ENCODE measurements at regions not wholly inside any gene's neighbourhood (a gene's known extent, or its start where the extent isn't known, plus 50 kb on each side); places are given as distances from the start of the nearest gene placed in this dataset.
"Not testable (repeated sequence)": the region's sequence is repeated elsewhere in the genome, so short reads cannot be mapped to it uniquely, and the experiment has no call there.

DNA sequence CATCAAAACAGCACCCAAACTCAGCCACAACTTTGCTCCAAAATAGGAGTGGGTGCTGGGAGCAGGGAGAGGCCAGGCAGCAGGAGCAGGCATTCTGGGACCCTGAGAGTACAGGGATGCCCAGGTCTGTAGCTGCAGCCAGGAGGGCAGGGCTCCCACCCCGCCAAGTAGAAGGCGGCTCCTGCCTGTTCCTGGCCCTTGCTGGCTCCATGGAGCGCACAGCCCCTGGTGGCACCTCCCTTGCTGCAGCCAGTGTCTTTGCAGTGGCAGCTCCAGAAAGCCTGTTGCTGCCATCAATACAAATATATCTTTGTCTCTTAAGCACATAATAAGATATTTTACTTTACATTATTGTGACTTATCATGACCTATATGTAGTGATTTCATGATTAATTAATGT, 1096.5 kb downstream of the FSCB start:
- 62 to 95% methylated on average over 3 of the region's 3 CpGs for WGBS, 2 donors
- TF ChIP-seq POLR2A (IDR thresholded peaks at IDR 0.05), result no peak
- TF ChIP-seq, protein P1, sequence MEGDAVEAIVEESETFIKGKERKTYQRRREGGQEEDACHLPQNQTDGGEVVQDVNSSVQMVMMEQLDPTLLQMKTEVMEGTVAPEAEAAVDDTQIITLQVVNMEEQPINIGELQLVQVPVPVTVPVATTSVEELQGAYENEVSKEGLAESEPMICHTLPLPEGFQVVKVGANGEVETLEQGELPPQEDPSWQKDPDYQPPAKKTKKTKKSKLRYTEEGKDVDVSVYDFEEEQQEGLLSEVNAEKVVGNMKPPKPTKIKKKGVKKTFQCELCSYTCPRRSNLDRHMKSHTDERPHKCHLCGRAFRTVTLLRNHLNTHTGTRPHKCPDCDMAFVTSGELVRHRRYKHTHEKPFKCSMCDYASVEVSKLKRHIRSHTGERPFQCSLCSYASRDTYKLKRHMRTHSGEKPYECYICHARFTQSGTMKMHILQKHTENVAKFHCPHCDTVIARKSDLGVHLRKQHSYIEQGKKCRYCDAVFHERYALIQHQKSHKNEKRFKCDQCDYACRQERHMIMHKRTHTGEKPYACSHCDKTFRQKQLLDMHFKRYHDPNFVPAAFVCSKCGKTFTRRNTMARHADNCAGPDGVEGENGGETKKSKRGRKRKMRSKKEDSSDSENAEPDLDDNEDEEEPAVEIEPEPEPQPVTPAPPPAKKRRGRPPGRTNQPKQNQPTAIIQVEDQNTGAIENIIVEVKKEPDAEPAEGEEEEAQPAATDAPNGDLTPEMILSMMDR (IDR thresholded peaks at IDR 0.05), result no peak
- no peak overlapping the region for H3K4me3 ChIP-seq (ENCODE audit: low read depth, poor library complexity, severe bottlenecking)
- intact Hi-C loops (cut with DNase I; ENCODE audit: low total_unique reads), result no loop called here
- DNase-seq (ENCODE audit: low spot score in 2 of 2), result no peak

DNA sequence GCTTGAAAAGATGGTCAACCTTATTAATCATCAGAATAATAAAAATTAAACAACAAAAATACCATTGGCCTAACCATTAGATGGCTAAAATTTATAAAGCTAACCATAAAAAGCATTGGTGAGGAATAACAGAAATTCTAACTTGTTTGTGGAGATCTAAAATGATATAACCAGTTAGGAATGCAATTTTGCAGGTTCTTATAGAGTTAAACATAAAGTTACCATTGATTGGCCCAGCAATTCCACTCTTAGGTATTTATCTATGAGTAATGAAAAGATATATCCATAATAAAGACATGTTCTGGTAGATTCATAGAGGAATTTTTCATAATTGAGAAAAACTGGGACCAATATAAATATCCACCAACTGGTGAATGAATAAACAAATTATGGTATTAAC, 1098.6 kb downstream of the FSCB start:
- intact Hi-C loops (cut with DNase I; ENCODE audit: low total_unique reads), result no loop called here
- no peak for TF ChIP-seq POLR2A (IDR thresholded peaks at IDR 0.05)
- TF ChIP-seq, protein P1 (IDR thresholded peaks at IDR 0.05), result no peak
- no peak for DNase-seq (ENCODE audit: low spot score in 2 of 2)
- no peak overlapping the region for H3K4me3 ChIP-seq (ENCODE audit: low read depth, poor library complexity, severe bottlenecking)

DNA sequence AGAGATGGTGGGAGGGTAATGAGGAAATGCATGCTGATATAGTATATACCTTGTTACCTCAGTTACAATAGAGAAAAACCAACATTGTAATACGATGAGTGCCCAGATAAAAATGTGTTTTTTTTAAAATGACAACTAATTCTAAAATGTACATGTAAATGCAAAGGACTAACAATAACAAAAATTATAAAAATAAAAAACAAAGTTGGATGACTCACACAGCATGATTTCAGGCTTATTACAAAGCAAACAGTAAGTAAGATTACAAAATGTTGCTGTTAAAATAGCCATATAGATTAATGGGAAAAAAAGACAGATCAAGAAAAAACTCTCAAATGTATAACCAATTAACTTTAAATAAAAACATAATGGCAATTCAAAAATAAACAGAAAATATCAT, 1099.4 kb downstream of the FSCB start:
- no peak overlapping the region for H3K4me3 ChIP-seq (ENCODE audit: low read depth, poor library complexity, severe bottlenecking)

DNA sequence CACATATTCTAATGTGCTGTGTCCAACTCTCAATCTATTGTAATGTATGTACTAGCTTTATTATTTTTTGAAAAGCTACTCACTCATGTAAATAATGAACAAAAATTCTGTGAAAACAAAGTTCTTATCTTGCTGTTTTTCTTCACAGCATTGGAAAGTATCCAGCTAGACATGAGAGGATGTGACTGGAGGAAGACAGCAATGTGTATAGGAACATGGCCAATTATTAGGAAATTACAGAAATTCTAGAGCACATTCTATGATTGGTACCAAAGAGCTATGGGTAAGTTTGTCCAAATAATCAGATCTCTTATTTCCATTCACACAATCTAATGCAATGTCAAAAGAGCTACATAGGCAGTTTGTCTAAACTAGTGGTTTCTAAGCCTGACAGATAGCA, 1100.2 kb downstream of the FSCB start:
- TF ChIP-seq, protein P1 (IDR thresholded peaks at IDR 0.05), result no peak
- DNase-seq (ENCODE audit: low spot score in 2 of 2), result no peak
- intact Hi-C loops (cut with DNase I; ENCODE audit: low total_unique reads), result no loop called here
- no peak overlapping the region for H3K4me3 ChIP-seq (ENCODE audit: low read depth, poor library complexity, severe bottlenecking)

More for the DNA sequence above, 1099.4 kb downstream of the FSCB start:
- intact Hi-C loops (cut with DNase I; ENCODE audit: low total_unique reads), result no loop called here
- no peak for DNase-seq (ENCODE audit: low spot score in 2 of 2)
- WGBS, 2 donors, result 81 to 88% methylated on average over 1 of the region's 1 CpG
- TF ChIP-seq, protein P1 (IDR thresholded peaks at IDR 0.05), result no peak
- TF ChIP-seq POLR2A (IDR thresholded peaks at IDR 0.05), result no peak

DNA sequence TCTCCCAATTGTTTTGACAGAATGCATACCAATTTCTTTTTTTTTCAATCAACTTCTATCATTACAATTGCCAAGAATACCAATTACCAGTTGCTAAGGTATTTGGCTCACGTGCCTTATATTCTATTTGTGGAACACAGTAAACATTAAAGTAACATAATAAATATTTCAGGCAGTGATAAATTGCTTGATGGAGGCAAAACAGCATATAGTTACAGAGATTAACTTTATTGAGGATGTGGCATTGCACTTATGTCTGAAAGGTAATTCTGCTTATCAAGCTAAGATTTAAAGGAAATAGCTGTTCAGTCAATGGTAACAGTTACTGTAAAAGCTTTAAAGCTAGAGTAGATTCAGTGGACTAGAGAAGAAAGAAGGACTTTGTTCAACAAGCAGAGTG, 1107.8 kb downstream of the FSCB start:
- no peak for DNase-seq (ENCODE audit: low spot score in 2 of 2)
- 29 to 39% methylated on average over 1 of the region's 1 CpG for WGBS, 2 donors
- intact Hi-C loops (cut with DNase I; ENCODE audit: low total_unique reads), result no loop called here
- TF ChIP-seq POLR2A (IDR thresholded peaks at IDR 0.05), result no peak
- TF ChIP-seq, protein P1 (IDR thresholded peaks at IDR 0.05), result no peak
- no peak overlapping the region for H3K4me3 ChIP-seq (ENCODE audit: low read depth, poor library complexity, severe bottlenecking)

DNA sequence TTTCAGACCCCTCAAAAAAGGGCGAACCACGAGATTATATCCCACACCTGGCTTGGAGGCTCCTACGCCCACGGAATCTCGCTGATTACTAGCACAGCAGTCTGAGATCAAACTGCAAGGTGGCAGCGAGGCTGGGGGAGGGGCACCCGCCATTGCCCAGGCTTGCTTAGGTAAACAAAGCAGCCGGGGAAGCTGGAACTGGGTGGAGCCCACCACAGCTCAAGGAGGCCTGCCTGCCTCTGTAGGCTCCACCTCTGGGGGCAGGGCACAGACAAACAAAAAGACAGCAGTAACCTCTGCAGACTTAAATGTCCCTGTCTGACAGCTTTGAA, 1136.6 kb downstream of the FSCB start:
- H3K4me3 ChIP-seq (ENCODE audit: low read depth, poor library complexity, severe bottlenecking); DNase-seq (ENCODE audit: low spot score in 2 of 2); intact Hi-C loops (cut with DNase I; ENCODE audit: low total_unique reads): not testable (repeated sequence)
- 83 to 98% methylated on average over 5 to 8 of the region's 8 CpGs for WGBS, 2 donors

All from lower leg skin (tissue), 4 donors.